RWPE1 (cell line): ENCODE measurements at regions not wholly inside any gene's neighbourhood (a gene's known extent, or its start where the extent isn't known, plus 50 kb on each side); places are given as distances from the start of the nearest gene placed in this dataset.
A peak's percentile ranks its signal among the peaks of the same experiment; 100 is the strongest.

ENCODE experiments used
- CTCF ChIA-PET: fragments of 350-600 bp; sonication (Branson Sonifier 250); formaldehyde crosslinking; extraction: SDS; loops from one replicate; lab custom pipeline; 2021; lab: Yijun Ruan, JAX
- POLR2A ChIA-PET: fragments of 400-600 bp; formaldehyde crosslinking; extraction: SDS; loops from one replicate; lab custom pipeline; 2020; ENCODE audit warnings: antibody characterized with exemption; ENCODE audit not compliant: low non-redundant PET; lab: Yijun Ruan, JAX
- DNase-seq: peaks from one replicate; pipeline ENCODE4 v3.0.0; 2012; ENCODE audit warnings: low spot score
- H3K27ac ChIP-seq: fragments of 450-650 bp; 2 replicates; pipeline ENCODE4 v1.5.1; 2017
- CTCF ChIP-seq: fragments of 450-650 bp; conservative IDR thresholded peaks from 2 replicates; pipeline ENCODE4 v1.5.1; 2017; ENCODE audit warnings: low read depth, mild to moderate bottlenecking

GRCh38 chr15:60217161-60217560 lies 180.6 kb downstream of the ANXA2 start:
- POLR2A ChIA-PET, result no interaction called here
- TF ChIP-seq CTCF, result no peak
- CTCF ChIA-PET, result interaction anchor here (0.6 to 1.9 kb wide), 2 partner anchors 47 to 492 kb away, joined by 3 to 7 read pairs; no protein-coding TSS in a partner anchor

GRCh38 chr15:60218256-60218655 lies 179.5 kb downstream of the ANXA2 start:
- peak; percentile 22 for DNase-seq
- POLR2A ChIA-PET, result no interaction called here
- no peak overlapping the region for H3K27ac ChIP-seq
- TF ChIP-seq CTCF, result no peak
- CTCF ChIA-PET, result interaction anchor here (0.8 kb wide), 2 partner anchors 17 to 104 kb away, joined by 4 read pairs; no protein-coding TSS in a partner anchor

More at GRCh38 chr15:60217161-60217560, 180.6 kb downstream of the ANXA2 start:
- no peak overlapping the region for H3K27ac ChIP-seq
- no peak for DNase-seq

GRCh38 chr15:60219866-60220265 lies 177.9 kb downstream of the ANXA2 start:
- ChIA-PET CTCF (no interaction called here), POLR2A (no interaction called here)
- no peak overlapping the region for H3K27ac ChIP-seq
- no peak for TF ChIP-seq CTCF
- no peak for DNase-seq

- CTCF ChIA-PET, result interaction anchor here (1.0 kb wide), 1 partner anchor 41 kb away, joined by 4 read pairs; no protein-coding TSS in a partner anchor
- no peak for DNase-seq
These were observed 176.4 kb downstream of the ANXA2 start for GRCh38 chr15:60221356-60221755.

GRCh38 chr15:60222404-60222803 lies 175.4 kb downstream of the ANXA2 start:
- no peak for TF ChIP-seq CTCF
- DNase-seq, result no peak
- H3K27ac ChIP-seq, result no peak overlapping the region
- ChIA-PET CTCF (interaction anchor here (0.7 kb wide), 1 partner anchor 10 kb away, joined by 3 read pairs; no protein-coding TSS in a partner anchor), POLR2A (no interaction called here)

More at GRCh38 chr15:60221356-60221755, 176.4 kb downstream of the ANXA2 start:
- H3K27ac ChIP-seq, result no peak overlapping the region
- POLR2A ChIA-PET, result no interaction called here
- no peak for TF ChIP-seq CTCF

- DNase-seq, result no peak
- no peak overlapping the region for H3K27ac ChIP-seq
- no peak for TF ChIP-seq CTCF
- ChIA-PET POLR2A (no interaction called here), CTCF (interaction anchor here (1.1 kb wide), 1 partner anchor 13 kb away, joined by 3 read pairs; no protein-coding TSS in a partner anchor)
These were observed 174.6 kb downstream of the ANXA2 start for GRCh38 chr15:60223176-60223575.
